Heart left ventricle (tissue), 13 donors: ENCODE measurements at regions not wholly inside any gene's neighbourhood (a gene's known extent, or its start where the extent isn't known, plus 50 kb on each side); places are given as distances from the start of the nearest gene placed in this dataset.

Source experiments
- POLR2A ChIP-seq, 2 donors: fragments of 450-650 bp; IDR thresholded peaks; one replicate each; pipeline ENCODE4 v1.6.1; 2017; ENCODE audit warnings: antibody characterized with exemption in 2 of 2, mild to moderate bottlenecking in 2 of 2, moderate library complexity in 2 of 2
- TF ChIP-seq, protein P1 (sequence below), 12 donors: fragments of 200-600 bp; sonication (generic) in 4 of 12; IDR thresholded peaks; one replicate each; pipeline versions ENCODE4 v1.5.0 to v1.8.0; 2018 to 2022; ENCODE audit warnings: antibody characterized with exemption in 12 of 12, mild to moderate bottlenecking in 5 of 12
- donor health status: ischemic (EF 13 %, LVEDD 7.1; RV severe dilation, severe dysfunction).
- donor health status: DM: no; HTN: yes; CAD: no.
- donor health status: DM: no; HTN: no; CAD: no.
- donor health status: ischemic (EF 25% LVEDD 6.9; RV normal size, moderate dysfunction).
- donor health status: ischemic (EF 25% LVEDD 5.7; RV mildly dilated, moderate dysfunction).
- donor health status: ischemic (EF 35%, LVEDD 5.7; RV mildly dilated, moderate dysfunction).
- donor health status: nonischemic (EF 11% LVEDD 7.7; RV severe dilation, severe dysfunction).
- donor health status: DM: yes; HTN: yes; CAD: no.
- donor health status: PGD.
- donor health status: ischemic (EF 29% LVEDD 5.4; RV normal size, mild dysfunction).
- donor health status: nonischemic (EF 23%, LVEDD 6.1; RV moderate dilation, normal function).

- TF ChIP-seq, protein P1, sequence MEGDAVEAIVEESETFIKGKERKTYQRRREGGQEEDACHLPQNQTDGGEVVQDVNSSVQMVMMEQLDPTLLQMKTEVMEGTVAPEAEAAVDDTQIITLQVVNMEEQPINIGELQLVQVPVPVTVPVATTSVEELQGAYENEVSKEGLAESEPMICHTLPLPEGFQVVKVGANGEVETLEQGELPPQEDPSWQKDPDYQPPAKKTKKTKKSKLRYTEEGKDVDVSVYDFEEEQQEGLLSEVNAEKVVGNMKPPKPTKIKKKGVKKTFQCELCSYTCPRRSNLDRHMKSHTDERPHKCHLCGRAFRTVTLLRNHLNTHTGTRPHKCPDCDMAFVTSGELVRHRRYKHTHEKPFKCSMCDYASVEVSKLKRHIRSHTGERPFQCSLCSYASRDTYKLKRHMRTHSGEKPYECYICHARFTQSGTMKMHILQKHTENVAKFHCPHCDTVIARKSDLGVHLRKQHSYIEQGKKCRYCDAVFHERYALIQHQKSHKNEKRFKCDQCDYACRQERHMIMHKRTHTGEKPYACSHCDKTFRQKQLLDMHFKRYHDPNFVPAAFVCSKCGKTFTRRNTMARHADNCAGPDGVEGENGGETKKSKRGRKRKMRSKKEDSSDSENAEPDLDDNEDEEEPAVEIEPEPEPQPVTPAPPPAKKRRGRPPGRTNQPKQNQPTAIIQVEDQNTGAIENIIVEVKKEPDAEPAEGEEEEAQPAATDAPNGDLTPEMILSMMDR (IDR thresholded peaks at IDR 0.05), result no peak
- no peak for TF ChIP-seq POLR2A (IDR thresholded peaks at IDR 0.05)
Measured at GRCh38 chr6:151705993-151706733, 101.3 kb upstream of the ESR1 start.
